Uterus (tissue), 3 donors: ENCODE measurements at regions not wholly inside any gene's neighbourhood (a gene's known extent, or its start where the extent isn't known, plus 50 kb on each side); places are given as distances from the start of the nearest gene placed in this dataset.

Experiments
- DNase-seq, 2 donors: peaks; one replicate each; pipeline ENCODE4 v3.0.0-alpha.2; 2019 to 2020
- H3K27ac ChIP-seq, 2 donors: fragments of 200-600 bp; sonication (generic); 1 replicate in 1 of 2; 2 replicates in 1 of 2; pipeline ENCODE4 v1.5.1; 2016 to 2018
- H3K27me3 ChIP-seq, 2 donors: fragments of 200-600 bp; sonication (generic); one replicate each; pipeline ENCODE4 v1.5.1; 2018 to 2019; ENCODE audit warnings: control low read depth in 1 of 2
- H3K36me3 ChIP-seq, 2 donors: fragments of 200-600 bp; sonication (generic); one replicate each; pipeline ENCODE4 v1.5.1; 2019; ENCODE audit warnings: control low read depth in 1 of 2
- H3K4me1 ChIP-seq, 2 donors: fragments of 200-600 bp; sonication (generic); one replicate each; pipeline ENCODE4 v1.5.1; 2018 to 2019; ENCODE audit warnings: control low read depth in 1 of 2
- H3K4me3 ChIP-seq, 2 donors: fragments of 200-600 bp; sonication (generic); 1 replicate in 1 of 2; 2 replicates in 1 of 2; pipeline ENCODE4 v1.5.1; 2018 to 2019; ENCODE audit warnings: mild to moderate bottlenecking in 1 of 2
- H3K9me3 ChIP-seq, 2 donors: fragments of 200-600 bp; sonication (generic); one replicate each; pipeline ENCODE4 v1.5.1; 2019; ENCODE audit warnings: control low read depth in 1 of 2
- POLR2A ChIP-seq, 2 donors: fragments of 450-650 bp; IDR thresholded peaks; one replicate each; pipeline ENCODE4 v1.6.1; 2016; ENCODE audit warnings: antibody characterized with exemption in 2 of 2, mild to moderate bottlenecking in 1 of 2, moderate library complexity in 1 of 2
- intact Hi-C: fragments of 100-400 bp; cut with DNase I; formaldehyde crosslinking; loops from one replicate; pipeline ENCODE4 v1.15.1; 2023; ENCODE audit warnings: low total_unique reads
- TF ChIP-seq, protein P1 (sequence below), 4 experiments: fragments of 200-600 bp in 2 of 4; fragments of 450-650 bp in 2 of 4; sonication (generic) in 2 of 4; IDR thresholded peaks; one replicate each; pipeline ENCODE4 v1.5.1; 2016 to 2019; ENCODE audit warnings: antibody characterized with exemption in 4 of 4, mild to moderate bottlenecking in 2 of 4, moderate library complexity in 1 of 4
- donor health status: DM: yes; HTN: yes; CAD: no.

DNA sequence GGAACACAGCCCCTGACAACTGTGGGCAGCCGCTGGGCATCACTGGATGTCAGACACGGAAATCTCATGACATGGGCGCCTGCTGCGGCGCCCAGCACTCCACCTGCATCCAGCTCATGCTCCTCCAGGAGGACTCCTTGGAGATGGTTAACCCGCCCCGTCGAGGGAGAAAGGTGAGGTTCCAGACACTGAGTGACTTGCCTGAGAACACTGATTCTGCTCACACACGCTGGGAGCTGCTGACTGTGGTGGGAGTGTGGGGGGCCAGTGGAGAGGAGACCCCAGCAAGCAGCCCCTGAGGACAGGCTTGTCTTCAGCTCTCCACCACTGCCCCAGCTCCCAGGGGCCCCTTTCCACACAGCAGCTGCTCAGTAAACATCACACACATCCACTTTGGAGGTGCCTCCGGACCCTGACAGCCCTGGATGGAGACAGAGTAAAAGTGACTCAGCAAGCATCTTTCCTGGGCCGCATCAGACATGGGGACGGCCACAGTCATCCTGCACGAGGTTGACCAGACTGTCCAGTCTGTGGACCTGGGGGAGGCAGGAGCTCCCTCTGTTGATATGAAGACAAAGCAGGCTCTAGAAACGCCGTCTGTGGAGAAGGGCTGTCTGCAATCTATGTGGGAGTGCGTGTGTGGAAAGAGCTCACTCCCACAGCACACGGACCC, 283.7 kb upstream of the IRX4 start:
- TF ChIP-seq POLR2A (IDR thresholded peaks at IDR 0.05): no peak
- TF ChIP-seq, protein P1, sequence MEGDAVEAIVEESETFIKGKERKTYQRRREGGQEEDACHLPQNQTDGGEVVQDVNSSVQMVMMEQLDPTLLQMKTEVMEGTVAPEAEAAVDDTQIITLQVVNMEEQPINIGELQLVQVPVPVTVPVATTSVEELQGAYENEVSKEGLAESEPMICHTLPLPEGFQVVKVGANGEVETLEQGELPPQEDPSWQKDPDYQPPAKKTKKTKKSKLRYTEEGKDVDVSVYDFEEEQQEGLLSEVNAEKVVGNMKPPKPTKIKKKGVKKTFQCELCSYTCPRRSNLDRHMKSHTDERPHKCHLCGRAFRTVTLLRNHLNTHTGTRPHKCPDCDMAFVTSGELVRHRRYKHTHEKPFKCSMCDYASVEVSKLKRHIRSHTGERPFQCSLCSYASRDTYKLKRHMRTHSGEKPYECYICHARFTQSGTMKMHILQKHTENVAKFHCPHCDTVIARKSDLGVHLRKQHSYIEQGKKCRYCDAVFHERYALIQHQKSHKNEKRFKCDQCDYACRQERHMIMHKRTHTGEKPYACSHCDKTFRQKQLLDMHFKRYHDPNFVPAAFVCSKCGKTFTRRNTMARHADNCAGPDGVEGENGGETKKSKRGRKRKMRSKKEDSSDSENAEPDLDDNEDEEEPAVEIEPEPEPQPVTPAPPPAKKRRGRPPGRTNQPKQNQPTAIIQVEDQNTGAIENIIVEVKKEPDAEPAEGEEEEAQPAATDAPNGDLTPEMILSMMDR (IDR thresholded peaks at IDR 0.05): no peak
- Histone ChIP-seq H3K4me3 (no peak overlapping the region), H3K27ac (no peak overlapping the region), H3K27me3 (no peaks in the 10 kb centered on the region), H3K9me3 (no peaks in the 10 kb centered on the region), H3K4me1 (no peaks in the 10 kb centered on the region), H3K36me3 (no peaks in the 10 kb centered on the region)
- no peak for DNase-seq
- intact Hi-C loops: no loop called here

DNA sequence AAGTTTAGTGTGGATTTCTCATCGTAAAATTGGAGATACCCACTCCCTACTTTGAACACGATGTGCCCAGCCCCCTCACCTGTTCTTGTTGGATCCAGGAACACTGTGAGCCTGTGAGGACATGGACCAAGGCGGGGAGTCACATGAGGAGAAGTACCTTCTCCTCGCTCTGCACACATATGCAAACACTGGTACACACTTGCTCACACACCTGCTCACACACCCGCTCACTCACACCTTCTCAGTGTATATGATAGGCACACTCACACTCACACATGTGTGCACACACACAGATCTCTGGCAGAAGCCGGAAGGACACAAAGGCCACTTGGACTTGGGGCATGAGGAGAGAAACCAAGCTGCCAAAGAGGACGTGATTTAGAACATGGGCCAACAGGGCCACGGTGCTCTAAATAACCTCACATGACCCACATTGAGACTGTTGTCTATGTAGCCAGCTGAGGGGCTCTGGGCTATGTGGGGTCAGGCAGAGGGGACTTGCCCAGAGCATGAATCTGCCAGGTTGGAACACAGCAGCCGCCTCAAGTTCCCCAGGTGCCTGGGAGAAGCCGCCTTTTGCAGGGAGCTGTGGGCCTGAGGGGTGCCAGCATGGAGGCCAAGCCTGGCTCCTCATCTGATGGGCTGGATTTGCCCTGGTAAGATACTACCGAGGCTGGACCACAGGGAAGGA, 283.0 kb upstream of the IRX4 start:
- Histone ChIP-seq H3K36me3 (no peaks in the 10 kb centered on the region), H3K4me3 (no peak overlapping the region), H3K4me1 (no peaks in the 10 kb centered on the region), H3K27ac (no peak overlapping the region), H3K27me3 (no peaks in the 10 kb centered on the region), H3K9me3 (no peaks in the 10 kb centered on the region)
- no peak for TF ChIP-seq POLR2A (IDR thresholded peaks at IDR 0.05)
- TF ChIP-seq, protein P1 (IDR thresholded peaks at IDR 0.05): no peak
- no peak for DNase-seq
- intact Hi-C loops: no loop called here

DNA sequence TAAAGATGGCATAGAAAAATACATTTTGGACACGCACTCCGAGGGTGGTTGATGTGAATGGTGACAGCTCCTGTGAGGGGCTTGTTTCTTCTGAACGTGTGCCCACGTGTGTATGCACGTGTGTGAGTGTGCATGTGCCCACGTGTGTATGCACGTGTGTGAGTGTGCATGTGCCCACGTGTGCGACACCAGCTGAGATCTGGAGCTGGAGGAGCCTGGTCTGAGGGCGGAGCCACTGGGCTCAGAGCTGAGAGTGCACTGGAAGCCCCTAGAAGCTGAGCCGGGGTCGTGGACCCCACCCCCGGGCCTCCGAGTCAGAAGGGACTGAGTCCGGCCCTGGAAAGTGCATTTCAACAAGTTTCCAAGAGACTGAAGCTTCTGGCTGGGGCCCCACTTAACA, 282.5 kb upstream of the IRX4 start:
- H3K36me3 ChIP-seq: no peaks in the 10 kb centered on the region
- intact Hi-C loops: no loop called here
- DNase-seq: no peak
- H3K4me1 ChIP-seq: no peaks in the 10 kb centered on the region
- no peaks in the 10 kb centered on the region for H3K27me3 ChIP-seq
- H3K9me3 ChIP-seq: no peaks in the 10 kb centered on the region
- H3K4me3 ChIP-seq: no peak overlapping the region
- H3K27ac ChIP-seq: no peak overlapping the region
- TF ChIP-seq POLR2A (IDR thresholded peaks at IDR 0.05): no peak
- TF ChIP-seq, protein P1 (IDR thresholded peaks at IDR 0.05): no peak

- Histone ChIP-seq H3K36me3 (no peaks in the 10 kb centered on the region), H3K4me1 (no peaks in the 10 kb centered on the region), H3K4me3 (no peak overlapping the region), H3K9me3 (no peaks in the 10 kb centered on the region), H3K27ac (no peak overlapping the region), H3K27me3 (no peaks in the 10 kb centered on the region)
- TF ChIP-seq, protein P1 (IDR thresholded peaks at IDR 0.05): no peak
- no peak for TF ChIP-seq POLR2A (IDR thresholded peaks at IDR 0.05)
- intact Hi-C loops: no loop called here
- no peak for DNase-seq
Measured at GRCh38 chr5:2164586-2164985, 281.9 kb upstream of the IRX4 start.

- no peak overlapping the region for H3K27ac ChIP-seq
- no peaks in the 10 kb centered on the region for H3K4me1 ChIP-seq
- H3K36me3 ChIP-seq: no peaks in the 10 kb centered on the region
- intact Hi-C loops: no loop called here
- H3K4me3 ChIP-seq: no peak overlapping the region
- TF ChIP-seq, protein P1 (IDR thresholded peaks at IDR 0.05): no peak
- TF ChIP-seq POLR2A (IDR thresholded peaks at IDR 0.05): no peak
- H3K27me3 ChIP-seq: no peaks in the 10 kb centered on the region
- no peaks in the 10 kb centered on the region for H3K9me3 ChIP-seq
- DNase-seq: no peak
Measured at GRCh38 chr5:2163940-2164490, 281.3 kb upstream of the IRX4 start.
